ENCODE measurements at regions not wholly inside any gene's neighbourhood (a gene's known extent, or its start where the extent isn't known, plus 50 kb on each side); places are given as distances from the start of the nearest gene placed in this dataset.

- no peaks in the 10 kb centered on the region for H3K9me3 ChIP-seq (ENCODE audit: control insufficient read depth, insufficient read depth, low read length)
- H3K9me3 Mint-ChIP-seq, result no peaks in the 10 kb centered on the region
These were observed 92.1 kb upstream of the PODXL start for GRCh38 chr7:131648491-131648890.

DNA sequence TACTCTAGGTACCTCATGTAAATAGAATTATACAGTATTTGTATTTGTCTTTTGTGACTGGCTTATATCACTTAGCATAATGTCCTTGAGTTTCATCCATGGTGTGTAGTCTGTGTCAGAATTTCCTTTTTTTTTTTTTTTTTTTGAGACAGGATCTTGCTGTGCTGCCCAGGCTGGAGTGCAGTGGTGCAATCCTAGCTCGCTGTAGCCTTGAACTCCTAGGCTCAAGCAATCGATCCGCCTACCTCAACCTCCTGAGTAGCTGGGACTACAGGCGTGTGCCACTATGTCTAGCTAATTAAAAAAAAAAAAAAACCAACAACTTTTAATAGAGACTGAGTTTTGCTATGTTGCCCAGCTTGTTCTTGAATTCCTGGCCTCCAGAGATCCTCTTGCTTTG, 89.8 kb upstream of the PODXL start:
- ATAC-seq (no peak), DNase-seq (no peak)
- H3K9me3 Mint-ChIP-seq, result no peaks in the 10 kb centered on the region
- H3K27ac Mint-ChIP-seq, result no peak overlapping the region
- Histone ChIP-seq H3K4me1 (ENCODE audit: control insufficient read depth, insufficient read depth, low read length) (no peaks in the 10 kb centered on the region), H3K27me3 (ENCODE audit: control insufficient read depth, insufficient read depth, low read length) (no peaks in the 10 kb centered on the region), H3K27ac (ENCODE audit: low read length) (no peak overlapping the region), H3K4me3 (ENCODE audit: low read length) (no peak overlapping the region), H3K9me3 (ENCODE audit: control insufficient read depth, insufficient read depth, low read length) (no peaks in the 10 kb centered on the region), H3K36me3 (ENCODE audit: control insufficient read depth, insufficient read depth, low read length) (no peaks in the 10 kb centered on the region)
- H3K4me3 Mint-ChIP-seq, result no peak overlapping the region
- peaks cover 0 to 6% of the 10 kb centered on the region in 2 donors for H3K27me3 Mint-ChIP-seq (ENCODE audit: low read depth in 2 of 2)
- H3K36me3 Mint-ChIP-seq, result no peaks in the 10 kb centered on the region
- no peaks in the 10 kb centered on the region for H3K4me1 Mint-ChIP-seq
- 97% methylated on average over 4 of the region's 4 CpGs for WGBS (ENCODE audit: insufficient coverage)
- no peak for TF ChIP-seq CTCF (IDR thresholded peaks at IDR 0.05)
- intact Hi-C loops (cut with micrococcal nuclease), result no loop called here

More at GRCh38 chr7:131648491-131648890, 92.1 kb upstream of the PODXL start:
- Mint-ChIP-seq H3K27me3 (ENCODE audit: low read depth in 2 of 2) (peaks cover 0 to 2% of the 10 kb centered on the region in 2 donors), H3K36me3 (no peaks in the 10 kb centered on the region), H3K4me1 (no peaks in the 10 kb centered on the region), H3K4me3 (no peak overlapping the region), H3K27ac (no peak overlapping the region)
- H3K27ac ChIP-seq (ENCODE audit: low read length), result no peak overlapping the region
- no peaks in the 10 kb centered on the region for H3K36me3 ChIP-seq (ENCODE audit: control insufficient read depth, insufficient read depth, low read length)
- WGBS (ENCODE audit: insufficient coverage), result 78% methylated on average over 2 of the region's 3 CpGs
- DNase-seq, result no peak
- H3K27me3 ChIP-seq (ENCODE audit: control insufficient read depth, insufficient read depth, low read length), result no peaks in the 10 kb centered on the region
- ATAC-seq, result no peak
- no peak overlapping the region for H3K4me3 ChIP-seq (ENCODE audit: low read length)
- no peaks in the 10 kb centered on the region for H3K4me1 ChIP-seq (ENCODE audit: control insufficient read depth, insufficient read depth, low read length)
- no peak for TF ChIP-seq CTCF (IDR thresholded peaks at IDR 0.05)
- intact Hi-C loops (cut with micrococcal nuclease), result no loop called here

GRCh38 chr7:131642429-131642828, 86.0 kb upstream of the PODXL start:
- H3K9me3 Mint-ChIP-seq, result no peaks in the 10 kb centered on the region
- H3K4me1 Mint-ChIP-seq, result no peaks in the 10 kb centered on the region
- Histone ChIP-seq H3K9me3 (ENCODE audit: control insufficient read depth, insufficient read depth, low read length) (no peaks in the 10 kb centered on the region), H3K27me3 (ENCODE audit: control insufficient read depth, insufficient read depth, low read length) (no peaks in the 10 kb centered on the region), H3K4me3 (ENCODE audit: low read length) (no peak overlapping the region), H3K4me1 (ENCODE audit: control insufficient read depth, insufficient read depth, low read length) (no peaks in the 10 kb centered on the region), H3K36me3 (ENCODE audit: control insufficient read depth, insufficient read depth, low read length) (no peaks in the 10 kb centered on the region), H3K27ac (ENCODE audit: low read length) (no peak overlapping the region)
- WGBS (ENCODE audit: insufficient coverage), result 21% methylated on average over 3 of the region's 3 CpGs
- peaks cover 0 to 8% of the 10 kb centered on the region in 2 donors for H3K27me3 Mint-ChIP-seq (ENCODE audit: low read depth in 2 of 2)
- ATAC-seq, result no peak
- TF ChIP-seq CTCF (IDR thresholded peaks at IDR 0.05), result no peak
- no peaks in the 10 kb centered on the region for H3K36me3 Mint-ChIP-seq
- peak overlapping the region in 1 of 2 donors; percentile 19 for H3K27ac Mint-ChIP-seq
- no peak for DNase-seq
- no peak overlapping the region for H3K4me3 Mint-ChIP-seq
- intact Hi-C loops (cut with micrococcal nuclease), result no loop called here

DNA sequence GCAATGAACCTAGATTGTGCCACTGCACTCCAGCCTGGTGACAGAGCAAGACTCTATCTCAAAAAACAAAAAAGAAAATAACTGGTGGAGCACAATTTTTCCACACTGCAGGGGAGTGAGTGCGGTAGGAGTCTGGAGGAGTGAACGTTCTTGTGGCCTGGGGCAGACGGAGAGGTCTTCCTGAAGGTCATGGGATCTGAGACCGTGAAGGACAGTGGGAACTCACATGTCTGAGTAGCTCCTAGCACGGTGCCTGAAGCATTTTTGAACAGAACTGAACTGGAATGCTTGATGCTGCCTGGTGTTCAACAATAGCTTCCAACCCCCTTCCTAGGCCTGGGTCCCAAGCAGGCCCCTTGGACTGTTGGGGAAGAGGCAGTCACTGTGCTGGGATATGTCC, 84.3 kb upstream of the PODXL start:
- Mint-ChIP-seq H3K27ac (no peak overlapping the region), H3K4me3 (no peak overlapping the region), H3K9me3 (no peaks in the 10 kb centered on the region), H3K4me1 (no peaks in the 10 kb centered on the region), H3K36me3 (no peaks in the 10 kb centered on the region), H3K27me3 (ENCODE audit: low read depth in 2 of 2) (peaks cover 0 to 11% of the 10 kb centered on the region in 2 donors)
- no peaks in the 10 kb centered on the region for H3K9me3 ChIP-seq (ENCODE audit: control insufficient read depth, insufficient read depth, low read length)
- no peaks in the 10 kb centered on the region for H3K4me1 ChIP-seq (ENCODE audit: control insufficient read depth, insufficient read depth, low read length)
- DNase-seq (no peak), ATAC-seq (no peak)
- H3K27me3 ChIP-seq (ENCODE audit: control insufficient read depth, insufficient read depth, low read length), result no peaks in the 10 kb centered on the region
- no peak overlapping the region for H3K4me3 ChIP-seq (ENCODE audit: low read length)
- intact Hi-C loops (cut with micrococcal nuclease), result no loop called here
- TF ChIP-seq CTCF (IDR thresholded peaks at IDR 0.05), result no peak
- WGBS (ENCODE audit: insufficient coverage), result 82% methylated on average over 5 of the region's 5 CpGs
- no peak overlapping the region for H3K27ac ChIP-seq (ENCODE audit: low read length)
- no peaks in the 10 kb centered on the region for H3K36me3 ChIP-seq (ENCODE audit: control insufficient read depth, insufficient read depth, low read length)
